ENCODE measurements at regions not wholly inside any gene's neighbourhood (a gene's known extent, or its start where the extent isn't known, plus 50 kb on each side); places are given as distances from the start of the nearest gene placed in this dataset.

DNA sequence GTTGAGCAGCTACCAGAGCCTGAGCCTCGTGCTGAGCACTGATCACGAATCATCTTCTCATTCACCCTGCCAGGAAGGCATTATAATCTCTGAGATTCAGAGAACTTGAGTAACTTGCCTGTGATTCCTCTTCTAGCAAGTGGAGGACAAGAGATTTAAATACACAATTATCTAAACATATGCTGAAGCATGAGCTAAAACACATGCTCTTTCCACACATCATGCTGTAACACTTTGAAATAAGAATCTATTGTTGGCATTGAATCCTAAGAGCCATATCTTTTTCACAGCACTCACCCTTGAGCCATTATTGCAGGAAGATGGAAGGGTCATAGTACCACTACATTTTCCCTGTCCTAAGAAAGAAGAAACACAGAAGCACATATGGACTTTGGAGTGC is 722.5 kb upstream of the API5 start:
- no peak for TF ChIP-seq CTCF (IDR thresholded peaks at IDR 0.05)
- TF ChIP-seq POLR2A (IDR thresholded peaks at IDR 0.05): no peak
- H3K4me1 ChIP-seq: no peaks in the 10 kb centered on the region
- no peak overlapping the region for H3K27ac ChIP-seq
- no peaks in the 10 kb centered on the region for H3K27me3 ChIP-seq
- no peak overlapping the region for H3K4me3 ChIP-seq
- intact Hi-C loops (cut with DNase I; ENCODE audit: low total_unique reads): no loop called here
- no peaks in the 10 kb centered on the region for H3K9me3 ChIP-seq
- no peak for DNase-seq
- H3K36me3 ChIP-seq: no peaks in the 10 kb centered on the region

DNA sequence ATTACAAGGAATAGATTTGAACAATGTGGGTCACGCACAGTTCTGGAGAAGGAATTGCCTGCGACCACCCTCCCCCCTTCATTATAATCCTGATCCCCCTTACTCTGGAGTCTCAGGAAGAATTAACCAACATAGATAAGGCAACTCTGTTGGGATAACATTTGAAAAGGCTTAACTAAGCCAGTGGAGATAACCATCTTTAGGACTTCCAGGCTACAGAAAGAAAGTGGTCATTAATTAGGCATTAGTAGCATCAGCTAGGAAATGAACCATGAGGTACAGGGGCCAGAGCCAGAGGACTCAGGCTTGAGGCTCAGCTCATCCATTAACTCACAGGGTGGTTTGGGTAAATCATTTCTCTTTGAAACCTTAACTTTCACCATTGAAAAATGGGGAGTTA is 720.0 kb upstream of the API5 start:
- Histone ChIP-seq H3K9me3 (no peaks in the 10 kb centered on the region), H3K27ac (no peak overlapping the region), H3K27me3 (no peaks in the 10 kb centered on the region), H3K4me3 (no peak overlapping the region), H3K36me3 (no peaks in the 10 kb centered on the region), H3K4me1 (no peaks in the 10 kb centered on the region)
- no peak for TF ChIP-seq POLR2A (IDR thresholded peaks at IDR 0.05)
- intact Hi-C loops (cut with DNase I; ENCODE audit: low total_unique reads): no loop called here
- DNase-seq: no peak

GRCh38 chr11:42593441-42593840 is 718.4 kb upstream of the API5 start:
- DNase-seq: no peak
- no peaks in the 10 kb centered on the region for H3K36me3 ChIP-seq
- H3K9me3 ChIP-seq: no peaks in the 10 kb centered on the region
- no peaks in the 10 kb centered on the region for H3K4me1 ChIP-seq
- no peak overlapping the region for H3K27ac ChIP-seq
- intact Hi-C loops (cut with DNase I; ENCODE audit: low total_unique reads): no loop called here
- no peaks in the 10 kb centered on the region for H3K27me3 ChIP-seq
- no peak overlapping the region for H3K4me3 ChIP-seq
- TF ChIP-seq POLR2A (IDR thresholded peaks at IDR 0.05) (no peak), CTCF (IDR thresholded peaks at IDR 0.05) (no peak)

GRCh38 chr11:42595876-42596275 is 715.9 kb upstream of the API5 start:
- Histone ChIP-seq H3K4me3 (no peak overlapping the region), H3K27ac (no peak overlapping the region), H3K27me3 (no peaks in the 10 kb centered on the region), H3K9me3 (no peaks in the 10 kb centered on the region), H3K4me1 (no peaks in the 10 kb centered on the region), H3K36me3 (no peaks in the 10 kb centered on the region)
- intact Hi-C loops (cut with DNase I; ENCODE audit: low total_unique reads): no loop called here
- no peak for TF ChIP-seq POLR2A (IDR thresholded peaks at IDR 0.05)
- no peak for TF ChIP-seq CTCF (IDR thresholded peaks at IDR 0.05)
- no peak for DNase-seq

GRCh38 chr11:42596576-42597145 is 715.1 kb upstream of the API5 start:
- Histone ChIP-seq H3K4me3 (no peak overlapping the region), H3K9me3 (no peaks in the 10 kb centered on the region), H3K36me3 (no peaks in the 10 kb centered on the region), H3K27ac (no peak overlapping the region), H3K27me3 (no peaks in the 10 kb centered on the region), H3K4me1 (no peaks in the 10 kb centered on the region)
- TF ChIP-seq CTCF (IDR thresholded peaks at IDR 0.05) (no peak), POLR2A (IDR thresholded peaks at IDR 0.05) (no peak)
- intact Hi-C loops (cut with DNase I; ENCODE audit: low total_unique reads): no loop called here
- DNase-seq: no peak

DNA sequence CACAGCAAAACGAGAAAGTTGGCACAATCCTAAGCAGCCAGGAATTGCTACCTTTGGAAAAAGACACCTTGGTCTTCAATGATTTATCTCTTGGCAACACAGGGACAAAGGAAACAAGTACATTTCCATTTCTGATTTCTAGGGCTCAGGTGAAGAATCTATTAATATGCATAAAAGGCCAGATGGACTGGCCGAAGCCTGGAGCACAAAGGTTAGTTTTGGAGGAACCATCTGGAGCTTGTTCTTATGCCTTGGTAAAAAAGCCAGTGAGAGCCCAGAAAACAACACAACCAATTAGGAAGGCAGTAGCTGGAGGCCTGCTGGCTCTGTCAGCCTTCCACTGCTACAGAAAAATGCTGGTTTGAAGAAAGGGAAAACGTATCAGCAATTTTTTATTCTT is 713.5 kb upstream of the API5 start:
- Histone ChIP-seq H3K4me3 (no peak overlapping the region), H3K9me3 (no peaks in the 10 kb centered on the region), H3K27ac (no peak overlapping the region), H3K4me1 (no peaks in the 10 kb centered on the region), H3K36me3 (no peaks in the 10 kb centered on the region), H3K27me3 (no peaks in the 10 kb centered on the region)
- TF ChIP-seq CTCF (IDR thresholded peaks at IDR 0.05) (no peak), POLR2A (IDR thresholded peaks at IDR 0.05) (no peak)
- DNase-seq: no peak
- intact Hi-C loops (cut with DNase I; ENCODE audit: low total_unique reads): no loop called here

Data from uterus (tissue), 3 donors.